LNCAP (cell line): ENCODE measurements at regions not wholly inside any gene's neighbourhood (a gene's known extent, or its start where the extent isn't known, plus 50 kb on each side); places are given as distances from the start of the nearest gene placed in this dataset.

ENCODE experiments used
- CTCF ChIP-seq: fragments of 450-650 bp; IDR thresholded peaks from 2 replicates; pipeline ENCODE4 v1.5.1; 2017; ENCODE audit warnings: mild to moderate bottlenecking

GRCh38 chr2:208984376-208985090 lies 439.3 kb upstream of the MAP2 start:
- TF ChIP-seq CTCF: no peak

GRCh38 chr2:208985644-208986043 lies 438.2 kb upstream of the MAP2 start:
- TF ChIP-seq CTCF: no peak

GRCh38 chr2:208990716-208991115 lies 433.1 kb upstream of the MAP2 start:
- no peak for TF ChIP-seq CTCF

- no peak for TF ChIP-seq CTCF
These were observed 423.9 kb upstream of the MAP2 start for GRCh38 chr2:208999911-209000310.

GRCh38 chr2:209002054-209002453 lies 421.8 kb upstream of the MAP2 start:
- TF ChIP-seq CTCF: no peak

- no peak for TF ChIP-seq CTCF
These were observed 418.5 kb upstream of the MAP2 start for GRCh38 chr2:209005371-209005770.

GRCh38 chr2:209008636-209009287 lies 415.1 kb upstream of the MAP2 start:
- TF ChIP-seq CTCF: no peak
